T-cell (primary cell): ENCODE measurements at regions not wholly inside any gene's neighbourhood (a gene's known extent, or its start where the extent isn't known, plus 50 kb on each side); places are given as distances from the start of the nearest gene placed in this dataset.

Experiments
- ATAC-seq, 4 experiments: fragments of 200-7000 bp in 3 of 4; fragments of 150-1000 bp in 1 of 4; cut with Tn5 transposase; replicated peaks in 1 of 4; 1 replicate in 3 of 4; 2 replicates in 1 of 4; pipeline ENCODE4 v1.10.0; 2021; ENCODE audit warnings: moderate library complexity in 3 of 4, mild to moderate bottlenecking in 2 of 4, moderate number of reproducible peaks in 1 of 4
- CTCF ChIA-PET, 2 donors: fragments of 300-600 bp; sonication (Branson Sonifier 250); formaldehyde crosslinking; loops; one replicate each; lab custom pipeline; 2022; ENCODE audit warnings: antibody characterized with exemption in 2 of 2; lab: Charles Lee
- POLR2A ChIA-PET, 2 donors: fragments of 300-600 bp; sonication (Branson Sonifier 250); formaldehyde crosslinking; loops; one replicate each; lab custom pipeline; 2022; ENCODE audit warnings: antibody characterized with exemption in 2 of 2; lab: Charles Lee
- DNase-seq, 35 experiments: peaks; one replicate each; pipeline versions ENCODE4 v3.0.0 to v3.0.0-alpha.2; 2013 to 2023
- H3K27ac ChIP-seq: one replicate; pipeline ENCODE4 v1.5.1; 2013; ENCODE audit warnings: low read length
- H3K27me3 ChIP-seq, 2 experiments: replicated peaks in 1 of 2; 1 replicate in 1 of 2; 2 replicates in 1 of 2; pipeline versions ENCODE4 v1.6.1 to v1.7.0; 2013; ENCODE audit warnings: low read length in 1 of 2, mixed read lengths in 1 of 2; ENCODE audit not compliant: control insufficient read depth in 2 of 2, insufficient read depth in 2 of 2; ENCODE audit errors: extremely low read depth in 1 of 2
- H3K36me3 ChIP-seq, 2 donors: 1 replicate in 1 of 2; 2 replicates in 1 of 2; pipeline versions ENCODE4 v1.6.1 to v1.7.0; 2013; ENCODE audit warnings: low read length in 1 of 2; ENCODE audit not compliant: control insufficient read depth in 2 of 2, insufficient read depth in 1 of 2; ENCODE audit errors: extremely low read depth in 1 of 2
- H3K4me1 ChIP-seq, 2 experiments: 1 replicate in 1 of 2; 2 replicates in 1 of 2; pipeline versions ENCODE4 v1.6.1 to v1.7.0; 2013; ENCODE audit warnings: low read length in 2 of 2, mixed read lengths in 1 of 2; ENCODE audit not compliant: insufficient read depth in 2 of 2, control insufficient read depth in 1 of 2; ENCODE audit errors: extremely low read depth in 1 of 2
- H3K4me3 ChIP-seq, 2 donors: 1 replicate in 1 of 2; 2 replicates in 1 of 2; pipeline versions ENCODE4 v1.5.1 to v1.7.0; 2013; ENCODE audit warnings: mild to moderate bottlenecking in 2 of 2, low read length in 1 of 2, moderate library complexity in 1 of 2; ENCODE audit not compliant: control insufficient read depth in 1 of 2; ENCODE audit errors: extremely low read depth in 1 of 2
- H3K9me3 ChIP-seq: 2 replicates; pipeline ENCODE4 v1.7.0; 2013
- H3K27ac Mint-ChIP-seq, 2 donors: one replicate each; pipeline ENCODE4 v1.8.0; 2020 to 2021; ENCODE audit warnings: mild to moderate bottlenecking in 2 of 2, mixed read lengths in 2 of 2
- H3K27me3 Mint-ChIP-seq, 2 donors: one replicate each; pipeline ENCODE4 v1.8.0; 2021 to 2022; ENCODE audit warnings: mixed read lengths in 2 of 2
- H3K36me3 Mint-ChIP-seq: one replicate; pipeline ENCODE4 v1.8.0; 2021; ENCODE audit warnings: mixed read lengths
- H3K4me1 Mint-ChIP-seq, 3 donors: one replicate each; pipeline ENCODE4 v1.8.0; 2020 to 2022; ENCODE audit warnings: mixed read lengths in 3 of 3, mild to moderate bottlenecking in 1 of 3
- H3K4me3 Mint-ChIP-seq, 3 donors: one replicate each; pipeline ENCODE4 v1.8.0; 2020 to 2022; ENCODE audit warnings: mild to moderate bottlenecking in 3 of 3, mixed read lengths in 3 of 3, moderate library complexity in 3 of 3
- H3K9me3 Mint-ChIP-seq, 3 donors: one replicate each; pipeline ENCODE4 v1.8.0; 2020 to 2022; ENCODE audit warnings: mixed read lengths in 3 of 3
- whole genome bisulfite sequencing: methylation state at CpG from one replicate; pipeline ENCODE4 v1.1.5; 2013; ENCODE audit warnings: missing lambda C conversion rate; ENCODE audit not compliant: insufficient coverage; 5-methylcytosine and 5-hydroxymethylcytosine counted together

DNA sequence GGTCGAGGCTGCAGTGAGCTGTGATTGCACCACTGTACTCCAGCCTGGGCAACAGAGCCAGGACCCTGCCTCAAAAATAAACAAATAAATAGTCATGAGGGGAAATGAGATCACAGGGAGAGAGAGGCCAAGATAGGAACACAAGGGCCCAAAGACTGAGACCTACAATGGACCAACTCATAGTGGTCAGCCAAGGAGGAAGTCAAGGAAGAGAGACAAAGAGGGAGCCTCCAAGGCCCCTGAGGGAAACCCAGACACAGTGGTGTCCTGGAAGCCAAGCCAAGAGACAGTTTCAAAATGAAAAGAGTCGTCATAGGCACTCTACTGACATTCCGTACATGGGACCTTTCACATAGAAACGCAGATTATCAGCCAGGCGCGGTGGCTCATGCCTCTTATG lies 153.3 kb downstream of the BCOR start:
- POLR2A ChIA-PET, result no interaction called here
- 100% methylated on average over 1 of the region's 6 CpGs for WGBS
- Histone ChIP-seq H3K27me3 (no peaks in the 10 kb centered on the region), H3K9me3 (no peaks in the 10 kb centered on the region), H3K4me1 (peaks cover 3 to 4% of the 10 kb centered on the region in 2 experiments), H3K27ac (no peak overlapping the region), H3K36me3 (peaks cover 0 to 4% of the 10 kb centered on the region in 2 donors), H3K4me3 (no peak overlapping the region)
- Mint-ChIP-seq H3K4me1 (peaks cover 6 to 15% (median 8%) of the 10 kb centered on the region in 3 donors), H3K9me3 (peaks cover 0 to 4% (median 2%) of the 10 kb centered on the region in 3 donors), H3K36me3 (no peaks in the 10 kb centered on the region), H3K4me3 (no peak overlapping the region), H3K27ac (no peak overlapping the region), H3K27me3 (peaks cover 0 to under 1% of the 10 kb centered on the region in 2 donors)
- CTCF ChIA-PET, result no interaction called here
- no peak for DNase-seq
- ATAC-seq, result no peak

DNA sequence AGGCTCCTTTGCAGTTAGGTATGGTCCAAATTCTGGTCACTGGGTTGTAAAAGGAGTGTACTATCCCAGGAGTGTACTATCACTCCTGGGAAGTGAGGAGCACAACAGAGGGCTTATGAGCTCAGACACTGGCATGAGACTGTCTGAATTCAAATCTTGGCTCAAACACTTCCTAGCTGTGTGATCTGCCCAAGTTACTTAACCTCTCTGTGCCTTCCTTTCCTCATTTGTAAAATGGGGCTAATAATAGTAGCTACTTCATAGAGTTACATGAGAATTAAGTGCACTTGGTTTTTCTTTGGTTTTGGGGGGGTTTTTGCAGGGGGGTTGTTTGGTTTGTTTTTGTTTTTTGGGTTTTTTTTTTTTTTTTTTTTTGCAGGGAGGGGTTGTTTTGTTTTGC lies 152.0 kb downstream of the BCOR start:
- no peak for DNase-seq
- H3K36me3 Mint-ChIP-seq, result no peaks in the 10 kb centered on the region
- H3K27ac ChIP-seq, result no peak overlapping the region
- H3K27me3 Mint-ChIP-seq, result peaks cover 0 to 5% of the 10 kb centered on the region in 2 donors
- ChIA-PET POLR2A (no interaction called here), CTCF (interaction anchor here in 1 of 2 donors (0.6 kb wide), 1 partner anchor 19 kb away, joined by 5 read pairs; no protein-coding TSS in a partner anchor)
- H3K4me3 ChIP-seq, result no peak overlapping the region
- H3K9me3 Mint-ChIP-seq, result peaks cover 0 to 4% (median 2%) of the 10 kb centered on the region in 3 donors
- H3K27ac Mint-ChIP-seq, result no peak overlapping the region
- H3K4me1 Mint-ChIP-seq, result peaks cover 6 to 18% (median 8%) of the 10 kb centered on the region in 3 donors
- H3K4me1 ChIP-seq, result peaks cover 3 to 4% of the 10 kb centered on the region in 2 experiments
- H3K9me3 ChIP-seq, result no peaks in the 10 kb centered on the region
- peaks cover 0 to 4% of the 10 kb centered on the region in 2 donors for H3K36me3 ChIP-seq
- H3K4me3 Mint-ChIP-seq, result no peak overlapping the region
- no peaks in the 10 kb centered on the region for H3K27me3 ChIP-seq
- ATAC-seq, result no peak

DNA sequence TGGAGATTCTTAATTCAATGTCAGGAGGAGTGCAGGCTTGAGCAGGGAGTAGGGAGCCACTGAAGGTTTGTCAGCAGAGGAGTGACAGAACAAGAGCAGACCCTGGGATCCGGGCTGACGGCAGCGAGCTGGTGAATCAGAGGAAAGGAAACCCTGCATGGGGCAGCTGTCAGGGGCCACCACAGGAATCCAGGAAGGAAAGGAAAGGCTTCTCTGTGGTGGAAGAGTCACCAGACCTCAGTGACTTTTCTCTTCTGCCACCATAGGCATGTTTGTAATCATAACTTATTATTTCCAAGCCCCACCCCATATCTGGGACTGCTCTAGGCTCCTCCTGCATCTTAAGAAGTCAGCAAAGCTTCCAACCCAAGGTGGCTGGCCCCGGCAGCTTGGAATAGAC lies 150.9 kb downstream of the BCOR start:
- Histone ChIP-seq H3K27ac (no peak overlapping the region), H3K27me3 (no peaks in the 10 kb centered on the region), H3K4me3 (no peak overlapping the region), H3K4me1 (peaks cover 3 to 4% of the 10 kb centered on the region in 2 experiments), H3K9me3 (no peaks in the 10 kb centered on the region), H3K36me3 (peaks cover 0 to 4% of the 10 kb centered on the region in 2 donors)
- ChIA-PET POLR2A (no interaction called here), CTCF (no interaction called here)
- peaks cover 0 to 4% (median 2%) of the 10 kb centered on the region in 3 donors for H3K9me3 Mint-ChIP-seq
- H3K27me3 Mint-ChIP-seq, result peaks cover 0 to 5% of the 10 kb centered on the region in 2 donors
- WGBS, result no CpG with 5 or more reads among the region's 4 CpGs
- peaks cover 6 to 18% (median 8%) of the 10 kb centered on the region in 3 donors for H3K4me1 Mint-ChIP-seq
- H3K4me3 Mint-ChIP-seq, result no peak overlapping the region
- H3K36me3 Mint-ChIP-seq, result no peaks in the 10 kb centered on the region
- DNase-seq, result no peak
- ATAC-seq, result no peak
- H3K27ac Mint-ChIP-seq, result no peak overlapping the region

DNA sequence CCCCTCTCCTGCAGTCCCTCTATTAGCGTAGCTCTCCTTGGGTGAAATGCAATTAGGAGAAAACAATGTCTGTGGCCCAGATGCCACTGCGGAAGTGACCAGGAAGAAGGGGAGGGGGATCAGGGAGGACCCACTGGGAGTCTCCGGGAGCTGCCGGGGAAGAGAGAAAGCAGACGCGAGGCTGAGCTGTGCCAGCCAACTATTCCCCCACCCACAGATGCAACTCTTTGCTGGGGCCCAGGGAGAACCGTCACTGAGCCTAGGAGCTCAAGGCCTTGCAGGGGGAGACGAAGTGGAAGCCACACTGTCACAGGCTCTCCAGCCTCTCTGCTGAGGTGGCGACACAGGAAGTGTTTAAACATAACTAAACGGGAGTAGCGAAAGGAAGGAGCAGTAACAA lies 149.2 kb downstream of the BCOR start:
- H3K4me1 ChIP-seq, result peaks cover 3 to 4% of the 10 kb centered on the region in 2 experiments
- no peak overlapping the region for H3K4me3 Mint-ChIP-seq
- no peaks in the 10 kb centered on the region for H3K9me3 ChIP-seq
- ATAC-seq, result no peak
- H3K4me3 ChIP-seq, result no peak overlapping the region
- no peak for DNase-seq
- H3K36me3 ChIP-seq, result peaks cover 0 to 4% of the 10 kb centered on the region in 2 donors
- H3K27ac Mint-ChIP-seq, result no peak overlapping the region
- ChIA-PET CTCF (no interaction called here), POLR2A (no interaction called here)
- 57% methylated on average over 5 of the region's 11 CpGs for WGBS
- H3K36me3 Mint-ChIP-seq, result no peaks in the 10 kb centered on the region
- peaks cover 0 to 2% (median 0%) of the 10 kb centered on the region in 3 donors for H3K9me3 Mint-ChIP-seq
- H3K27me3 ChIP-seq, result no peaks in the 10 kb centered on the region
- peaks cover 6 to 18% (median 8%) of the 10 kb centered on the region in 3 donors for H3K4me1 Mint-ChIP-seq
- no peak overlapping the region for H3K27ac ChIP-seq
- peaks cover 0 to 5% of the 10 kb centered on the region in 2 donors for H3K27me3 Mint-ChIP-seq

DNA sequence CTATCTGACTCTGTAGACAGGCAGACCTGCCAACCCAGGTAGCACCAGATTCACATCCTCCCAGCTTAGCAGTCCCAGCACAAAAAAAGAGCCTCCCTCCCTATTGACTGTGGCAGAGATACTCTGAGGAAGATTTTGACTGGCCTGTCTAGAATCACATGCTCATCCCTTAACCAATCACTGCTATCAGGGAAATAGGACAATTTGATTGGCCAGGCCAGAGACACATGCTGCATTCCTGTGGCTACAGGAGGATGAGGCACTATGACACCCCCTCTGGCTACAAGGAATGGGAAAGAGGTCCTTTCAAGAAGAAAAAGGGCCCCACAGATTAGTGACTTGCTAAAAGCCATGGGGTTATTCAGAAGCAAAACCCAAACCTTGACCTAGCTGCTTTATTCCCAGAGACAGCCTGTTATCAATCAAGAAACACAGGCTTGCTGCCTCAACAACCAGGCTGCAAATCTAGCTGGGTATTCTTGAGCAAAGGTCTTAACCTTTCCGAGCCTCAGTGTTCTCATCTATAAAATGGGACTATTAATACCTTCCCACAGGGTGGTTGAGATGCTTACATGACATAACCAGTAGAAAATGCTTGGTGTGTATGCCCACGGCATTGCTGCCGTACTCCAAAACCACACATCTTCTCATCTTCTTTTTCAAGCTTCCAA lies 147.6 kb downstream of the BCOR start:
- no peaks in the 10 kb centered on the region for H3K36me3 Mint-ChIP-seq
- ATAC-seq (no peak), DNase-seq (no peak)
- H3K4me1 ChIP-seq, result peaks cover 3 to 5% of the 10 kb centered on the region in 2 experiments
- ChIA-PET CTCF (interaction anchor here in 1 of 2 donors (0.7 kb wide), 1 partner anchor 94 kb away, joined by 3 read pairs; no protein-coding TSS in a partner anchor), POLR2A (no interaction called here)
- peaks cover 0 to 7% of the 10 kb centered on the region in 2 donors for H3K27me3 Mint-ChIP-seq
- H3K9me3 ChIP-seq, result no peaks in the 10 kb centered on the region
- no peak overlapping the region for H3K4me3 ChIP-seq
- H3K27ac Mint-ChIP-seq, result no peak overlapping the region
- no peaks in the 10 kb centered on the region for H3K27me3 ChIP-seq
- H3K4me1 Mint-ChIP-seq, result peaks cover 8 to 20% (median 10%) of the 10 kb centered on the region in 3 donors
- no peak overlapping the region for H3K4me3 Mint-ChIP-seq
- H3K36me3 ChIP-seq, result no peaks in the 10 kb centered on the region
- H3K9me3 Mint-ChIP-seq, result no peaks in the 10 kb centered on the region
- no CpG with 5 or more reads among the region's 3 CpGs for WGBS
- no peak overlapping the region for H3K27ac ChIP-seq

DNA sequence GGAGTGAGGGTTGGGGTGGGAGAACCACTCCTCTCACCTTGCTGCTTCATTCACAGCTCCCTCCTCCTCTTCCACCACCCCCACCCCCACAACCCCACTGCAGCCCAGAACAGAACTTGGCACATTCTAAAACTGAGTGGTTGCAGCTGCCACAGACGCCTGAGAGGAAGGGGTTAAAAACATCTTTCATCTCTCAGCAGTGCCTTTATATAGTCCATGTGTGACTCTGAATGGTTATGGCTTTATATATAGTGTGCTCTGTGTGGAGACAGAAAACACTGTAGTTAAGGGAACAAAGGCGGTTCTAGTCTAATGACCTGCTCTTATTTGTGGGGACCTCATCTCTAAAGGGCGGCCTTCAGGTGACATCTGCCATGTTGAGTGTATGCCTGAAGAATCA lies 144.8 kb downstream of the BCOR start:
- Histone ChIP-seq H3K27ac (no peak overlapping the region), H3K4me3 (no peak overlapping the region), H3K36me3 (no peaks in the 10 kb centered on the region), H3K27me3 (no peaks in the 10 kb centered on the region), H3K4me1 (peaks cover 3 to 10% of the 10 kb centered on the region in 2 experiments), H3K9me3 (no peaks in the 10 kb centered on the region)
- no peaks in the 10 kb centered on the region for H3K36me3 Mint-ChIP-seq
- peaks cover 13 to 14% (median 14%) of the 10 kb centered on the region in 3 donors for H3K4me1 Mint-ChIP-seq
- WGBS, result no CpG with 5 or more reads among the region's 3 CpGs
- H3K4me3 Mint-ChIP-seq, result no peak overlapping the region
- POLR2A ChIA-PET, result no interaction called here
- ATAC-seq, result no peak
- peaks cover 0 to 13% of the 10 kb centered on the region in 2 donors for H3K27me3 Mint-ChIP-seq
- H3K27ac Mint-ChIP-seq, result no peak overlapping the region
- CTCF ChIA-PET, result no interaction called here
- no peaks in the 10 kb centered on the region for H3K9me3 Mint-ChIP-seq
- DNase-seq, result no peak
